A673 (cell line): ENCODE measurements at regions not wholly inside any gene's neighbourhood (a gene's known extent, or its start where the extent isn't known, plus 50 kb on each side); places are given as distances from the start of the nearest gene placed in this dataset.

Experiments
- EZH2 ChIP-seq: fragments of 200-600 bp; sonication (generic); IDR thresholded peaks from 2 replicates; pipeline ENCODE4 v1.6.1; 2017; ENCODE audit warnings: borderline replicate concordance, low read depth, mild to moderate bottlenecking, mixed read lengths, antibody characterized with exemption, low read length; ENCODE audit not compliant: poor library complexity, severe bottlenecking
- TF ChIP-seq, protein P1 (sequence below): fragments of 300-800, 200-600 bp; sonication (generic); conservative IDR thresholded peaks from 2 replicates; pipeline ENCODE4 v1.5.1; 2017; ENCODE audit warnings: low read depth, mild to moderate bottlenecking, antibody characterized with exemption, low read length, moderate library complexity, mixed read lengths

DNA sequence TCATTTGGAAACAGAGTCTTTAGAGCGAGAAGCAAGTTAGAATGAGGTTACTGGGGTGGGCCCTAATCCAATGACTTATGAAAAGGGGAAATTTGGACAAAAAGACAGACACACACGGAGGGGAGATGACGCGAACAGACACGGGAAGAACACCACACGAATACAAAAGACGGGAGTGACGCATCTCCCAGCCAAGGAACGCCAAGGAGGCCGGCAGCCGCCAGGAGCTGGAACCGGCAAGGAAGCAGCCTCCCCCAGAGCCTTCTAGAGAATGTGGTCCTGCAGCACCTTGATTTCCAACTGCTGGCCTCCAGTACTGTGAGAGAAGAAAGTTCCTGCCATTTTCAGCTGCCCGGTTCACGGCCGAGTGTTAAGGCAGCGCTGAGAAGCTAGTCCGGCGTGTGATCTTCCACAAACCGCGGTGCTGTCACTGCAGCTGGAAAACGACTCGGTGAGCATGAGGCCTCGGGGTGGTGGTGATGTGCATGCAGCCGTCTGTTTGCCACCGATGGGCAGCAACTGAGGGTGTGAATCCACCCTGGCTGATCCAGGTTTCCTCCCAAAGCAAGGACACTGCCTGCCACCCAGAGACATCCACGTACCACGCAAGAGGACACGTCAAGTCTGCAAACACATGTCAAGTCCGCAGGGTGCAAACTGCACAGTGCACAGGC lies 124.5 kb downstream of the NCOR2 start:
- TF ChIP-seq EZH2 = no peak
- TF ChIP-seq, protein P1, sequence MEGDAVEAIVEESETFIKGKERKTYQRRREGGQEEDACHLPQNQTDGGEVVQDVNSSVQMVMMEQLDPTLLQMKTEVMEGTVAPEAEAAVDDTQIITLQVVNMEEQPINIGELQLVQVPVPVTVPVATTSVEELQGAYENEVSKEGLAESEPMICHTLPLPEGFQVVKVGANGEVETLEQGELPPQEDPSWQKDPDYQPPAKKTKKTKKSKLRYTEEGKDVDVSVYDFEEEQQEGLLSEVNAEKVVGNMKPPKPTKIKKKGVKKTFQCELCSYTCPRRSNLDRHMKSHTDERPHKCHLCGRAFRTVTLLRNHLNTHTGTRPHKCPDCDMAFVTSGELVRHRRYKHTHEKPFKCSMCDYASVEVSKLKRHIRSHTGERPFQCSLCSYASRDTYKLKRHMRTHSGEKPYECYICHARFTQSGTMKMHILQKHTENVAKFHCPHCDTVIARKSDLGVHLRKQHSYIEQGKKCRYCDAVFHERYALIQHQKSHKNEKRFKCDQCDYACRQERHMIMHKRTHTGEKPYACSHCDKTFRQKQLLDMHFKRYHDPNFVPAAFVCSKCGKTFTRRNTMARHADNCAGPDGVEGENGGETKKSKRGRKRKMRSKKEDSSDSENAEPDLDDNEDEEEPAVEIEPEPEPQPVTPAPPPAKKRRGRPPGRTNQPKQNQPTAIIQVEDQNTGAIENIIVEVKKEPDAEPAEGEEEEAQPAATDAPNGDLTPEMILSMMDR = no peak
